ENCODE measurements at regions not wholly inside any gene's neighbourhood (a gene's known extent, or its start where the extent isn't known, plus 50 kb on each side); places are given as distances from the start of the nearest gene placed in this dataset.

- TF ChIP-seq HNF4A (conservative IDR thresholded peaks at IDR 0.05) (no peak), EGR1 (IDR thresholded peaks at IDR 0.05; ENCODE audit: low read depth in 2 of 2) (no peak), YY1 (IDR thresholded peaks at IDR 0.05) (no peak), RXRA (IDR thresholded peaks at IDR 0.05) (no peak), JUND (IDR thresholded peaks at IDR 0.05) (no peak), CTCF (IDR thresholded peaks at IDR 0.05; ENCODE audit: low read depth, low read length, missing input control) (no peak), FOXA2 (IDR thresholded peaks at IDR 0.05) (no peak), MAX (IDR thresholded peaks at IDR 0.05) (no peak), TAF1 (conservative IDR thresholded peaks at IDR 0.05) (no peak), ZBTB33 (IDR thresholded peaks at IDR 0.05) (no peak)
- no peaks in the 10 kb centered on the region for H3K36me3 ChIP-seq (ENCODE audit: control insufficient read depth in 4 of 4, insufficient read depth in 3 of 4, low read depth in 1 of 4, low read length in 3 of 4)
- H3K4me1 ChIP-seq (ENCODE audit: control insufficient read depth in 4 of 4, insufficient read depth in 4 of 4, low read length in 3 of 4), result no peaks in the 10 kb centered on the region
- no peak overlapping the region for H3K27ac ChIP-seq (ENCODE audit: low read depth in 1 of 2, low read length in 2 of 2)
- H3K9ac ChIP-seq (ENCODE audit: low read depth in 1 of 2, low read length in 2 of 2), result no peak overlapping the region
- no peaks in the 10 kb centered on the region for H3K27me3 ChIP-seq (ENCODE audit: control insufficient read depth in 4 of 4, insufficient read depth in 4 of 4, low read length in 3 of 4)
- no peaks in the 10 kb centered on the region for H3K9me3 ChIP-seq (ENCODE audit: control insufficient read depth in 4 of 4, low read length in 3 of 4)
- WGBS, result 66% methylated on average over 1 of the region's 1 CpG
- no peak overlapping the region for H3K4me3 ChIP-seq (ENCODE audit: low read depth in 1 of 3, low read length in 3 of 3)
- DNase-seq (ENCODE audit: low spot score), result no peak
Observed at GRCh38 chr14:40199101-40199500, 766.9 kb upstream of the FBXO33 start.

GRCh38 chr14:40197344-40197743 is 765.1 kb upstream of the FBXO33 start:
- no peak for DNase-seq (ENCODE audit: low spot score)
- WGBS, result 77% methylated on average over 2 of the region's 2 CpGs

More at GRCh38 chr14:40197344-40197743, 765.1 kb upstream of the FBXO33 start:
- Histone ChIP-seq H3K4me3 (ENCODE audit: low read depth in 1 of 3, low read length in 3 of 3) (no peak overlapping the region), H3K4me1 (ENCODE audit: control insufficient read depth in 4 of 4, insufficient read depth in 4 of 4, low read length in 3 of 4) (no peaks in the 10 kb centered on the region), H3K36me3 (ENCODE audit: control insufficient read depth in 4 of 4, insufficient read depth in 3 of 4, low read depth in 1 of 4, low read length in 3 of 4) (no peaks in the 10 kb centered on the region), H3K9me3 (ENCODE audit: control insufficient read depth in 4 of 4, low read length in 3 of 4) (no peaks in the 10 kb centered on the region), H3K27ac (ENCODE audit: low read depth in 1 of 2, low read length in 2 of 2) (no peak overlapping the region), H3K27me3 (ENCODE audit: control insufficient read depth in 4 of 4, insufficient read depth in 4 of 4, low read length in 3 of 4) (no peaks in the 10 kb centered on the region), H3K9ac (ENCODE audit: low read depth in 1 of 2, low read length in 2 of 2) (no peak overlapping the region)
- TF ChIP-seq SP1 (IDR thresholded peaks at IDR 0.05) (no peak), JUND (IDR thresholded peaks at IDR 0.05) (no peak), GABPA (IDR thresholded peaks at IDR 0.05 in 1 of 2, conservative IDR thresholded peaks at IDR 0.05 in 1 of 2) (no peak), YY1 (IDR thresholded peaks at IDR 0.05) (no peak), RAD21 (IDR thresholded peaks at IDR 0.05) (no peak), HNF4G (IDR thresholded peaks at IDR 0.05) (no peak), FOXA2 (IDR thresholded peaks at IDR 0.05) (no peak), HNF4A (conservative IDR thresholded peaks at IDR 0.05) (no peak), ATF3 (IDR thresholded peaks at IDR 0.05) (no peak), CTCF (IDR thresholded peaks at IDR 0.05; ENCODE audit: low read depth, low read length, missing input control) (no peak), NR2F2 (IDR thresholded peaks at IDR 0.05) (no peak), EGR1 (IDR thresholded peaks at IDR 0.05; ENCODE audit: low read depth in 2 of 2) (no peak), MAX (IDR thresholded peaks at IDR 0.05) (no peak), TAF1 (conservative IDR thresholded peaks at IDR 0.05) (no peak)
